Right ventricle myocardium inferior (tissue), 1 donor: ENCODE measurements at regions not wholly inside any gene's neighbourhood (a gene's known extent, or its start where the extent isn't known, plus 50 kb on each side); places are given as distances from the start of the nearest gene placed in this dataset.

ENCODE experiments used
- ATAC-seq: fragments of 200-7000 bp; cut with Tn5 transposase; one replicate; pipeline ENCODE4 v1.9.1; 2020; ENCODE audit warnings: mild to moderate bottlenecking, moderate library complexity
- DNase-seq: peaks from one replicate; pipeline ENCODE4 v3.0.0; 2021; ENCODE audit errors: missing footprints
- intact Hi-C: fragments of 100-400 bp; cut with DNase I; formaldehyde crosslinking; loops from one replicate; pipeline ENCODE4 v1.11.0; 2022
- donor health status: DM: no; HTN: yes; CAD: no; lungs with severe emphysema.

- ATAC-seq (no peak), DNase-seq (no peak)
- intact Hi-C loops: no loop called here
These were observed 849.0 kb downstream of the RNF144A start for GRCh38 chr2:7766088-7766722.

DNA sequence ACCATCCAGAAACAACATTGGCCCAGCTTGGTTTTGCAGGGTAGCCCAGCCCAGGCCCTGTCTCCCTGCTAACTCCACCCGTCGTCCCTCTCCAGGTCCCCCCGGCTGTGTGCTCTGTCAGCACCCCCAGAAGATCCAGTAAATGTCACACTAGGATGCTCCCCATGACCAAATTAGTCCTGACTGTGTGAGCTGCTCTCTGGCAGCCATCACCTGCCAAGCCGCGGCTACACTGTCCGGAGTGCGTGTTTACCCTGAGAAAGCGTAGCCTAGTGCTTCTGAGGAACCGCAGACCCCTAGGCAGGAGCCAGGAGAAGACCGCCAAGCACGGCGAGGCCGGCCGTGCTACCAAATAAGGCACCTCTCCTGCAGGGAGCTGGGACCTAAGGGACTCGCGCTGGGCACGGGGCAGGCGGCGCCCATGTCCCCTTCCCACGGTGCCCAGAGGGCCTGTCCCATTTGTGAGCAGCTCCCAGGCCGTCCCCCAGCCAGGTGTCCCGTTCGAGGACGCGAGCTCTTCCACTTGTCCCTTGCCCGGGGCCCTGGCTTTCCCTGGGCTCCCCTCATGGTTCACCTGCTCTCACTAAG lies 849.9 kb downstream of the RNF144A start:
- intact Hi-C loops: no loop called here
- ATAC-seq (no peak), DNase-seq (peak; percentile 66)

GRCh38 chr2:7767902-7768301 lies 850.7 kb downstream of the RNF144A start:
- ATAC-seq (no peak), DNase-seq (no peak)
- intact Hi-C loops: no loop called here

DNA sequence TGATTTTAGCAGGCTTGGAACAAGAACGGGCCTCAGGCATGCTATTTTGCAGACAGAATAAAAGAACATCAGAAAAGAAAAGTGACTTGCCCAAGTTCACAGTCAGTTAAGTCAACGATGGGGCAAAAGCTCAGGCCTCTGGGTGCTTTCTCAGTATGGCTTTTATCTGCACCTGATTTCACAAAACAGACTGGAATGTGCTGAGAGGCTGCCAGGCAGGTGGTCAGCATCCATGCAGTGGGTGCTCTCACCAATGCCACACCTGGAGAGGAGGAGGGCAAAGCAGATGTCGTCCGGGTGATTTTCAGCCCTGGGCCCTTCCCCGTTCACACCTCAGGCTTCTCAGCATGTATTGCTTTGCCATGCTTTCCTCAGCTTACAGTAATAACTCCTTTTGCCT lies 854.6 kb downstream of the RNF144A start:
- intact Hi-C loops: no loop called here
- no peak for ATAC-seq
- DNase-seq: no peak

DNA sequence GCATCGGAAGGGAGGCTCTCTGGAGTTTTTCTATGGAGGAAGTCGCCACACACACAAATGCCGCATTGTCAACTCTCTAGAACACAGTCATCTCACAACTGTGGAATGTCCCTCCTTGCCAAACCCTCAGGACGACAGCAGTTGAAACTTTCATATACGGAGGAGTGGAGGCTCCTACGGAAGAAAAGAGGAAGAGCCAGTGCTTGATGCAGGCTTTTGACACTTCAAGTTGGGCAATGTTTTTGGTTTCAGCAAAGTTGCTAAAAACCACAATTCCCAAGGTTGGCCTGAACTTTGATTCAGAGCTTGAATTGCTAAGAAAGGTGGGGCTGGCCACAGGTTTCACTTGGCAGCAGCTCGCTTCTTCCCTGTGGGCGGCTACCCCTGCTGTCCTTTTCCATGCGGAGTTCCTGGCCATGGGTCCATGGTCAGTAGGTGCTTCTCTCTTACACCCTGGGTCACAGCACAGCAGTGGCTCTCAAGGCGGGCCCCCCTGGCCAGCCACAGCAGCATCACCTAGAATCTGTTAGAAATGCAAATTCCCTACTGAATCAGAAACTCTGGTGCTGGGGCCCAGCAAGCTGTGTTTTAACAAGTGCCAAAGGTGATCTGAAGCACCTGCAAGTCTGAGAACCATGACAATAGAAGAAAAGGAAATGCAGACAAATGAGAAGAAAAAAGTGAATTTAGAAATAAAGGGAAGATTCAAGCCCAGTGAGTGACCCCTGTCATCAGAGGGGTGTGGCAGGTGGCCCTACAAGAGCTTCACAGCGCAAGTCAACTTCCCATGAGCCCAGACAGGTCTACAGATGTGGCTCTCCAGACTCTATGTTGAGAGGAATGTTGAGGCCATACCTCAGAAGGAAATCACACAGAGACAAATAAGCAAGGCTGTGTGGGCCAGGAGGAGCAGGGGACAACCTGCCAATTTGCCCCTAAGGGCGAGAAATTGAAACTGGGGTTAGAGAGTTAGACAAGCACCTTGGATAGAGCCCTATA lies 856.4 kb downstream of the RNF144A start:
- DNase-seq: no peak
- ATAC-seq: peak; percentile 31
- intact Hi-C loops: no loop called here

DNA sequence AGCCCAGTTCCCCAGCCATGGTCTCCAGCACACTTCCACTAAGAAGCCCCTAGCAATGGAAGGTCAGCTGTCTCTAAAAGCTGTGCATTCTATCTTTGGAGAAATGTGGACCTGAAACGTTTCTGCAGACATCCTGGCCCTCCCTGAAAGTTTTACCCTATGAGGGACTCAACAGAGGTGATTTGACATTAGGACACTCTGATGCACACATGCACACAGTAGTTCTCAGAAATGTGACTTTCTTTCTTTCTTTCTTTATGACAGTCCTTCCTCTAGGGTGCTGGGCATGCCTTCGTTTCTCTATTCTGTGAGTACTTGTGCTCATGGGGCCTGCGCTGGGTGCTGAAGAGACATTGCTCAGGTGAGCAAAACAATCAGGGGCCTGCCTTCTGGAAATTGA lies 857.3 kb downstream of the RNF144A start:
- DNase-seq (no peak), ATAC-seq (no peak)
- intact Hi-C loops: no loop called here

DNA sequence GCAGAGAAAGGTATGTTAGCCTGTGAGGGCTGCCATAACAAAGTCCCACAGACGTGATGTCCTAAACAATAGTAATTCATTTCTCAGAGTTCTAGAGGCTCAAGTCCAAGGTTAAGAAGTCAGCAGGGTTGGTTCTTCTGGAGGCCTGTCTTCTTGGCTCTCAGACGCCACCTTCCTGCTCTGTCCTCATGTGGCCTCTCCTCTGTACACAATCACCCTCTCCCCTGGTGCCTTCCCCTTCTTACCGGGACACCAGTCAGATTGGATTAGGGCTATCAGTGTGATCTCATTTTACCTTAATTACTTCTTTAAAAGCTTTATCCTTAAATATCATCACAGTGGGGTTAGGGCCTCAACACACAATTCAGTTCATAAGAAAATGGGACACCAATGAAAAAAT lies 860.5 kb downstream of the RNF144A start:
- no peak for ATAC-seq
- intact Hi-C loops: no loop called here
- no peak for DNase-seq

- DNase-seq (no peak), ATAC-seq (no peak)
- intact Hi-C loops: no loop called here
These were observed 863.1 kb downstream of the RNF144A start for GRCh38 chr2:7780321-7780720.

- intact Hi-C loops: no loop called here
- no peak for DNase-seq
These were observed 868.5 kb downstream of the RNF144A start for GRCh38 chr2:7785700-7786099.

GRCh38 chr2:7788736-7789135 lies 871.5 kb downstream of the RNF144A start:
- intact Hi-C loops: no loop called here
- ATAC-seq (no peak), DNase-seq (no peak)

More at GRCh38 chr2:7785700-7786099, 868.5 kb downstream of the RNF144A start:
- no peak for ATAC-seq

DNA sequence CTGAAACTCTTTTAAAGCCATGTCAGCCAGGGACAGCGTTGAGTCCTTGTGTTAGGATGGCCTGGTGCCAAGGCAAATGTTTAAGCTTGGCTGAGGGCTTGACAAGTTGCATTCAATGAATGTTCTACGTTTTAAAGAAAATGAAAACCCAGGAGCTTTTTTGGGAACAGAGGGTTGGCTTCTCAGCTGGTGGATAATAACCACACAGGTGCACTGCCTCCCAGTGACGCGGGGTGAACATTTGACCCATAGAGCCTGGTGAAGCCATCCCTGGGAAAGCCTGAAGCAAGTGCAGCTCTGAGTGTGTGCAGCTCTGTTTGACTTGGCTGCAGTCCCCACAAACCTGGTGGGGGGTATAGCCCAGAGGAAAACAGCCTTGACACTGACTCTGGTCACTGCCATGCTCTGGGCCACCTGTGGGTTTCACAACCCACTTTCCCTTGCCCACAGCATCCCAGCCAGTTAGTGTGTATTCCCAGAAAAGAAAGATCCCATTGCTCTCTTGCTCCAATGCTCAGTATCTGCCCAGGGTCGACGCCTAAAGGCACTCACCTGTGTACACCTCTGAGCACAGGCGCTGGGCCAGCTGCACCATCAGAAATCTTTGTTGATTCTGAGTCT lies 874.9 kb downstream of the RNF144A start:
- ATAC-seq: peak; percentile 10
- no peak for DNase-seq
- intact Hi-C loops: no loop called here

DNA sequence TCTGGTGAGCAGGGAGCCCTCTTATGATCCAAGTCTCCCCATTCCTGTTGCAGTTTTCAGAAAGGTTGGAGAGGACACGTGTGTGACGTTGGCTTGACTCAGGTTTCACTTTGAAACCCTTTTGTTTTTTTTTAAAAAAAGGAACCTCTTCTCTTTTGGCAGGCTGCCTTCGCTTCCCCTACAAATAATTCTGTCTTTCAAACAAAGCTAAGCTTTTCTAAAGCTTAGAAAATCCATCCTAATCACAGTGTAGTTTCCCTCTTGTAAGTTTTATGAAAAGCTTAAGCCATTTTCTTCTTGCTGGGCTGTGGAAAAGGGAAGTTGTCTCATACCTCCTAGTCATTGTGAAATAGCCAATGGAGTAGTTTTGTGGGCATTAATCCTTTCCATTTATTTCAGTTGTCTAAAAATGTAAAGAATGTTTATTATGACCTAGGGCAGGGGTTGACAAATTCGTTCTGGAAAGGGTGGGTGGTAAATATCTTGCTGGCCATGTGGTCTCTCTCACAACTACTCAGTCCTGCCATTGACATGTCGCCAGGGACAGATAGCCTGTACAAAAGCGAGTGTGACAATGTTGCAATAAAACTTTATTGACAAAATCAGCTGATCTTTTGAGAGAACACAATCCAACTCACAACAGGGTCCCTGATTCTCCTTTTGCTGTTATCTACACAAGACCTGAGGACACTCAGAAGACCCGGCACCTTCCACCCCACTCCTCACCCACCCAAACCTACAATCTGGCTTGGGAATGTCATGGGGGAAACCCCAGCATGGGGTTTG lies 878.8 kb downstream of the RNF144A start:
- ATAC-seq: no peak
- DNase-seq: no peak
- intact Hi-C loops: no loop called here

- ATAC-seq (no peak), DNase-seq (no peak)
- intact Hi-C loops: no loop called here
These were observed 881.8 kb upstream of the ID2 start for GRCh38 chr2:7800031-7800430.

- no peak for ATAC-seq
- intact Hi-C loops: no loop called here
- no peak for DNase-seq
These were observed 880.6 kb upstream of the ID2 start for GRCh38 chr2:7801212-7801611.

- ATAC-seq (no peak), DNase-seq (no peak)
- intact Hi-C loops: no loop called here
These were observed 878.3 kb upstream of the ID2 start for GRCh38 chr2:7803515-7803914.

GRCh38 chr2:7809640-7810039 lies 872.2 kb upstream of the ID2 start:
- intact Hi-C loops: no loop called here
- ATAC-seq: no peak
- no peak for DNase-seq

DNA sequence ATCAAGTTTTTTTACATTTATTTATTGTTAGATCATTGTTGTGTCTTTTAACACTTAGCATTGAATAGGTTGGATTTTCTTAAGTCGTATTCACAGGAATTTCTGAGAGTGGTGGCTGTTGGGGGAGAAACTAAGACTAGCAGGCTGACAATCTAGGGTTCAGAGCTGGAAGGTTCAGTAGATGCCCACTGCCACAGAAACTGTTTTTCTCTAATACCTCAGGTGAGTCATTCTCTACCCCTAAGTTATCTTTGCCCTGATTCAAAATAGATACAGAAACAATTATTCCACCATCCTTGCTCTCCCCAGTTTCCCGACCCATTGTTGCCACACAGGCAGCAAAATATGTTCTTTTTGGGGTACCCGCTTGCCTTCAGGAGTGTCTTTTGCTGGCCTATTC lies 870.8 kb upstream of the ID2 start:
- ATAC-seq: no peak
- no peak for DNase-seq
- intact Hi-C loops: no loop called here

- intact Hi-C loops: no loop called here
- DNase-seq (no peak), ATAC-seq (no peak)
These were observed 869.4 kb upstream of the ID2 start for GRCh38 chr2:7812231-7812995.
